ENCODE measurements at regions not wholly inside any gene's neighbourhood (a gene's known extent, or its start where the extent isn't known, plus 50 kb on each side); places are given as distances from the start of the nearest gene placed in this dataset.

DNA sequence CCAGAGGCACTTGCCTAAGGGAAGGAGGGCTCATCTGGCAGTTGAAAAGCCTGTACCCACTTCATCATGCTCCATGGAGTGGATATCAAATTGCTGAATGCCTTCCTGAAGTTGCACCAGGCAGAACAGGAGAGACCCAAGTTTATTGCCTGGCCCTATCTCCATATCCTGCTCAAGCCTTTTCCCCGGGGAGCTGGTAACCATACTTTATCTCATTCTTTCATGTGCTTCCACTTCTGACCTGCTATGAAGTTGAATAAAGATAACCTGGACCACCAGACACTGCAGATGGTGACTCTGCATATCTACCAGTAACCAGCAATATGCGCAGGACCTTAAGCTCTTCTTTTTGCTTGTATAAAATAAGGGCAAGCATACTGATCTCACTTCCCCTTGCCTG, 1397.5 kb upstream of the CDH6 start:
- TF ChIP-seq, protein P1, sequence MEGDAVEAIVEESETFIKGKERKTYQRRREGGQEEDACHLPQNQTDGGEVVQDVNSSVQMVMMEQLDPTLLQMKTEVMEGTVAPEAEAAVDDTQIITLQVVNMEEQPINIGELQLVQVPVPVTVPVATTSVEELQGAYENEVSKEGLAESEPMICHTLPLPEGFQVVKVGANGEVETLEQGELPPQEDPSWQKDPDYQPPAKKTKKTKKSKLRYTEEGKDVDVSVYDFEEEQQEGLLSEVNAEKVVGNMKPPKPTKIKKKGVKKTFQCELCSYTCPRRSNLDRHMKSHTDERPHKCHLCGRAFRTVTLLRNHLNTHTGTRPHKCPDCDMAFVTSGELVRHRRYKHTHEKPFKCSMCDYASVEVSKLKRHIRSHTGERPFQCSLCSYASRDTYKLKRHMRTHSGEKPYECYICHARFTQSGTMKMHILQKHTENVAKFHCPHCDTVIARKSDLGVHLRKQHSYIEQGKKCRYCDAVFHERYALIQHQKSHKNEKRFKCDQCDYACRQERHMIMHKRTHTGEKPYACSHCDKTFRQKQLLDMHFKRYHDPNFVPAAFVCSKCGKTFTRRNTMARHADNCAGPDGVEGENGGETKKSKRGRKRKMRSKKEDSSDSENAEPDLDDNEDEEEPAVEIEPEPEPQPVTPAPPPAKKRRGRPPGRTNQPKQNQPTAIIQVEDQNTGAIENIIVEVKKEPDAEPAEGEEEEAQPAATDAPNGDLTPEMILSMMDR (conservative IDR thresholded peaks at IDR 0.05 in 1 of 2, IDR thresholded peaks at IDR 0.05 in 1 of 2; ENCODE audit: low read depth in 1 of 2, low read length in 2 of 2), result no peak
- no peak for TF ChIP-seq EZH2 (IDR thresholded peaks at IDR 0.05; ENCODE audit: low read length, missing control alignments)

Measured in fibroblast of lung (primary cell).